ENCODE measurements at regions not wholly inside any gene's neighbourhood (a gene's known extent, or its start where the extent isn't known, plus 50 kb on each side); places are given as distances from the start of the nearest gene placed in this dataset.
"Not testable (repeated sequence)": the region's sequence is repeated elsewhere in the genome, so short reads cannot be mapped to it uniquely, and the experiment has no call there.

DNA sequence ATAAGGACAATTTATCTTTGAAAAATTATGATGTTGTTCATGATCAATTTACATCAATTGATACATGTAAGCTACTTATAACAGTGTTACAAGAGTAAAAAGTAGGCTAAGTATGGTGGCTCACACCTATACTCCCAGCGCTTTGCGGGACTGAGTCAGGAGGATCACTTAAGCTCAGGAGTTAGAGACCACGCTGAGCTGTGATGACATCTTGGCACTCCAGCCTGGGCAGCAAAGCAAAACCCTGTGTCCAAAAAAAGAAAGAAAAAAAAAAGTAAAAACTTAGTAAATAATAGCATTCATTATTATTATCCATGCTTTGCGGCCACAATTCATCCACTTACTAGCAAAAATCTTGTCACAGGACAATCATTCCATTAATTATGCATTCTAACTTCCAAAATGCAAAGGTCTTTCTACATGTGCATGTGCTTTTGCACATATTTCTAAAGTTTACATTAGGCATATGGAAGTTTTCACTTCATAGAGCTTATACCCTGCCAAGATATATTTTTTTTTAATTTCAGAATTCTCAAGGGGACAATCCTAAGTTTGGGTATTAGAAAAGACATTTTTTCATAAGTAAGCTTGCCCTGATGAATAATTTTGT, 243.3 kb upstream of the RARB start:
- ChIA-PET CTCF (no interaction called here), POLR2A (no interaction called here)
- H3K4me3 ChIP-seq (ENCODE audit: low read depth, low read length), result no peak overlapping the region
- no peak for DNase-seq (ENCODE audit: low read depth, low spot score)
- no peaks in the 10 kb centered on the region for H3K9me3 ChIP-seq (ENCODE audit: control insufficient read depth, insufficient read depth, low read length)
- no peaks in the 10 kb centered on the region for H3K27me3 ChIP-seq (ENCODE audit: control insufficient read depth, insufficient read depth, low read length)
- no peak overlapping the region for H3K27ac ChIP-seq (ENCODE audit: low read depth, low read length)
- TF ChIP-seq, protein P1, sequence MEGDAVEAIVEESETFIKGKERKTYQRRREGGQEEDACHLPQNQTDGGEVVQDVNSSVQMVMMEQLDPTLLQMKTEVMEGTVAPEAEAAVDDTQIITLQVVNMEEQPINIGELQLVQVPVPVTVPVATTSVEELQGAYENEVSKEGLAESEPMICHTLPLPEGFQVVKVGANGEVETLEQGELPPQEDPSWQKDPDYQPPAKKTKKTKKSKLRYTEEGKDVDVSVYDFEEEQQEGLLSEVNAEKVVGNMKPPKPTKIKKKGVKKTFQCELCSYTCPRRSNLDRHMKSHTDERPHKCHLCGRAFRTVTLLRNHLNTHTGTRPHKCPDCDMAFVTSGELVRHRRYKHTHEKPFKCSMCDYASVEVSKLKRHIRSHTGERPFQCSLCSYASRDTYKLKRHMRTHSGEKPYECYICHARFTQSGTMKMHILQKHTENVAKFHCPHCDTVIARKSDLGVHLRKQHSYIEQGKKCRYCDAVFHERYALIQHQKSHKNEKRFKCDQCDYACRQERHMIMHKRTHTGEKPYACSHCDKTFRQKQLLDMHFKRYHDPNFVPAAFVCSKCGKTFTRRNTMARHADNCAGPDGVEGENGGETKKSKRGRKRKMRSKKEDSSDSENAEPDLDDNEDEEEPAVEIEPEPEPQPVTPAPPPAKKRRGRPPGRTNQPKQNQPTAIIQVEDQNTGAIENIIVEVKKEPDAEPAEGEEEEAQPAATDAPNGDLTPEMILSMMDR (IDR thresholded peaks at IDR 0.05; ENCODE audit: low read depth, low read length), result no peak

DNA sequence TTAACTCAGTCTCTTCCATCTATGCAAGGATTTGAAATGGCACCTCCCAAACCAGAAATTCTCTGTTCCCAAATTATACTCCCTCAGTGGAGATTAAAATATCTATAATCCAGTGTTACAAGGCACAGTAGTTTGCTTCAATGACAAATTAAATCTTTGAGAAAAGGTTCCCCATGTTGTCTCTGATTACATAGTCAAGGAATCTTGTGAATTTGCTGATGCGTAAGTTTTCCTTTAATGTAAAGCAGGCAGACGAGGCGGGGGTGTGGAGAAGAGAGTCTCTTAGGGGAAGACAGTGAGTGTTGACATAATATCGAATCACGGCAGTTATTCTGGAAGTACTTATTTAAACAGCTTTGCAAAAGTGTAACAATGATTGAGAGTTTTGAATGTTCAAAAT, 236.4 kb upstream of the RARB start:
- POLR2A ChIA-PET, result no interaction called here

DNA sequence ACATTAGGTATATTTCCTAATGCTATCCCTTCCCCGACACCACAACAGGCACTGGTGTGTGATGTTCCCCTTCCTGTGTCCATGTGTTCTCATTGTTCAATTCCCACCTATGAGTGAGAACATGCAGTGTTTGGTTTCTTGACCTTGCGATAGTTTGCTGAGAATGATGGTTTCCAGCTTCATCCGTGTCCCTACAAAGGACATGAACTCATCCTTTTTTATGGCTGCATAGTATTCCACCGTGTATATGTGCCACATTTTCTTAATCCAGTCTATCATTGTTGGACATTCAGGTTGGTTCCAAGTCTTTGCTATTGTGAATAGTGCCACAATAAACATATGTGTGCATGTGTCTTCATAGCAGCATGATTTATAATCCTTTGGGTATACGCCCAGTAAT, 228.5 kb upstream of the RARB start:
- POLR2A ChIA-PET; DNase-seq (ENCODE audit: low read depth, low spot score); CTCF ChIA-PET: not testable (repeated sequence)

More for the DNA sequence above, 236.4 kb upstream of the RARB start:
- no peaks in the 10 kb centered on the region for H3K27me3 ChIP-seq (ENCODE audit: control insufficient read depth, insufficient read depth, low read length)
- no peak for DNase-seq (ENCODE audit: low read depth, low spot score)
- TF ChIP-seq, protein P1 (IDR thresholded peaks at IDR 0.05; ENCODE audit: low read depth, low read length), result no peak
- CTCF ChIA-PET, result no interaction called here
- H3K4me3 ChIP-seq (ENCODE audit: low read depth, low read length), result no peak overlapping the region
- no peaks in the 10 kb centered on the region for H3K9me3 ChIP-seq (ENCODE audit: control insufficient read depth, insufficient read depth, low read length)
- H3K27ac ChIP-seq (ENCODE audit: low read depth, low read length), result no peak overlapping the region

DNA sequence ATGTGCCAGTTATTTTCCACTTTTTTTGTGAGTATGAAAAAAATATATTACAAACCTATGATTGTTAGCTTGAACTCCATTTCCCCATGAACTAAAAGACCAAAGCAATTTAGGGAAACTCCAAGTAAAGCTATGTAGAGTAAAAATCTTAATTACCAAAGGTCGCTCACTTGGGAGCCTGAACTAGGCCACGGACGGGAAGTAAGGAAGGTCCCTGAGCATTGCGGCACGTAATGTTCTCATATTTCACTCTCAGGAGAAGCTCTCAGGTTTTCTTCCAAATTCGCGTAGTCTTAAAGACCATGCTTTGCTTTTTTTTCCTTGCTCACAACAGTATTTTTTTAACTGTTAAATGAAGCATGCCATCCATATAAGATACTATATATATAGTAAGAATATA, 215.3 kb upstream of the RARB start:
- no peak for DNase-seq (ENCODE audit: low read depth, low spot score)
- Histone ChIP-seq H3K27me3 (ENCODE audit: control insufficient read depth, insufficient read depth, low read length) (no peaks in the 10 kb centered on the region), H3K9me3 (ENCODE audit: control insufficient read depth, insufficient read depth, low read length) (no peaks in the 10 kb centered on the region), H3K27ac (ENCODE audit: low read depth, low read length) (no peak overlapping the region), H3K4me3 (ENCODE audit: low read depth, low read length) (no peak overlapping the region)
- POLR2A ChIA-PET, result no interaction called here
- TF ChIP-seq, protein P1 (IDR thresholded peaks at IDR 0.05; ENCODE audit: low read depth, low read length), result no peak
- CTCF ChIA-PET, result interaction anchor here (0.9 kb wide), 1 partner anchor 381 kb away, joined by 3 read pairs; no protein-coding TSS in a partner anchor

More for the DNA sequence above, 228.5 kb upstream of the RARB start:
- not testable (repeated sequence) for H3K27ac ChIP-seq (ENCODE audit: low read depth, low read length); H3K4me3 ChIP-seq (ENCODE audit: low read depth, low read length); H3K9me3 ChIP-seq (ENCODE audit: control insufficient read depth, insufficient read depth, low read length); H3K27me3 ChIP-seq (ENCODE audit: control insufficient read depth, insufficient read depth, low read length)

DNA sequence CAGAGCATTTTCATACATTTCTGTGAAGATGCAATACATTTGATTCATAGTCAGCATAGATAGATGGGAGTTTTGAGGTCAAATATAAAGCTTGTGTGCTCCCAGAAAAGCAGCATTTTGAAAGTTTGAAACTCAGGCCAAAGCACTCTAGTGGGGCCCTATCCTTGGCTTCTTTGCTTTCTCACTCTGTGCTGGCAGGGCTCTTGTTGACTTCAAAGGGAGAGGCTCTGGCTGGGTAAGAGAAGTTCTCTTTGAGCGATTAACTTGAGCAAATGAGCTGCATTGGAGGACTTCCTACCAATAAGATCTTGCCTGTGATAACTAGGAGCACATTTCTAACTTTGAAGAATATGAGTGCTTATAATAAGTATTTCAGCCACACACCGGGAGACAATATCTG, 214.0 kb upstream of the RARB start:
- ChIA-PET CTCF (no interaction called here), POLR2A (no interaction called here)
- TF ChIP-seq, protein P1 (IDR thresholded peaks at IDR 0.05; ENCODE audit: low read depth, low read length), result no peak
- Histone ChIP-seq H3K27me3 (ENCODE audit: control insufficient read depth, insufficient read depth, low read length) (no peaks in the 10 kb centered on the region), H3K9me3 (ENCODE audit: control insufficient read depth, insufficient read depth, low read length) (peaks cover 3% of the 10 kb centered on the region; the same call in 1 of the 2 replicates), H3K27ac (ENCODE audit: low read depth, low read length) (no peak overlapping the region), H3K4me3 (ENCODE audit: low read depth, low read length) (no peak overlapping the region)
- DNase-seq (ENCODE audit: low read depth, low spot score), result no peak
